ENCODE measurements at regions not wholly inside any gene's neighbourhood (a gene's known extent, or its start where the extent isn't known, plus 50 kb on each side); places are given as distances from the start of the nearest gene placed in this dataset.

GRCh38 chr4:16989371-16989770, 90.9 kb upstream of the LDB2 start:
- no peaks in the 10 kb centered on the region for H3K36me3 Mint-ChIP-seq
- H3K4me1 ChIP-seq (ENCODE audit: control insufficient read depth in 1 of 2, insufficient read depth in 2 of 2, low read length in 2 of 2), result no peaks in the 10 kb centered on the region
- intact Hi-C loops (cut with micrococcal nuclease), result no loop called here
- TF ChIP-seq CTCF (IDR thresholded peaks at IDR 0.05), result no peak
- DNase-seq, result no peak
- no peak overlapping the region for H3K4me2 ChIP-seq (replicated peaks; ENCODE audit: extremely low read depth, low read length, poor library complexity, severe bottlenecking)
- H4K20me1 ChIP-seq (ENCODE audit: insufficient read depth, low read length), result no peaks in the 10 kb centered on the region
- no peak overlapping the region for H3K4me3 Mint-ChIP-seq
- H3K27me3 Mint-ChIP-seq (ENCODE audit: low read depth in 3 of 3), result peaks cover 0 to 3% (median 0%) of the 10 kb centered on the region in 3 donors
- H3K36me3 ChIP-seq (replicated peaks in 1 of 2; ENCODE audit: control insufficient read depth in 1 of 2, insufficient read depth in 2 of 2, low read length in 2 of 2), result no peaks in the 10 kb centered on the region
- H3K4me3 ChIP-seq (replicated peaks in 1 of 3; ENCODE audit: low read depth in 2 of 3, low read length in 3 of 3), result no peak overlapping the region
- no peak overlapping the region for H3K9ac ChIP-seq (ENCODE audit: insufficient read depth, low read length, poor library complexity, severe bottlenecking)
- H3K27ac ChIP-seq (ENCODE audit: low read depth in 1 of 2, low read length in 2 of 2), result no peak overlapping the region
- no peaks in the 10 kb centered on the region for H3K4me1 Mint-ChIP-seq
- WGBS (ENCODE audit: insufficient coverage), result no CpG with 5 or more reads among the region's 1 CpG
- no peaks in the 10 kb centered on the region for H3K79me2 ChIP-seq (ENCODE audit: insufficient read depth, low read length)
- H3K27ac Mint-ChIP-seq, result no peak overlapping the region
- H2AFZ ChIP-seq (ENCODE audit: insufficient read depth, low read depth, low read length, poor library complexity, severe bottlenecking), result no peak overlapping the region
- H3K27me3 ChIP-seq (ENCODE audit: control insufficient read depth in 2 of 2, insufficient read depth in 2 of 2, low read length in 2 of 2), result no peaks in the 10 kb centered on the region
- H3K9me3 Mint-ChIP-seq, result no peaks in the 10 kb centered on the region
- H3K9me3 ChIP-seq (replicated peaks in 1 of 2; ENCODE audit: control insufficient read depth in 1 of 2, insufficient read depth in 1 of 2, low read length in 2 of 2), result no peaks in the 10 kb centered on the region

GRCh38 chr4:16988814-16989213, 90.4 kb upstream of the LDB2 start:
- no CpG with 5 or more reads among the region's 2 CpGs for WGBS (ENCODE audit: insufficient coverage)
- Mint-ChIP-seq H3K4me1 (no peaks in the 10 kb centered on the region), H3K9me3 (no peaks in the 10 kb centered on the region), H3K4me3 (no peak overlapping the region), H3K27me3 (ENCODE audit: low read depth in 3 of 3) (peaks cover 0 to 3% (median 0%) of the 10 kb centered on the region in 3 donors), H3K36me3 (no peaks in the 10 kb centered on the region), H3K27ac (no peak overlapping the region)
- Histone ChIP-seq H3K27me3 (ENCODE audit: control insufficient read depth in 2 of 2, insufficient read depth in 2 of 2, low read length in 2 of 2) (no peaks in the 10 kb centered on the region), H3K79me2 (ENCODE audit: insufficient read depth, low read length) (no peaks in the 10 kb centered on the region), H2AFZ (ENCODE audit: insufficient read depth, low read depth, low read length, poor library complexity, severe bottlenecking) (no peak overlapping the region), H3K4me1 (ENCODE audit: control insufficient read depth in 1 of 2, insufficient read depth in 2 of 2, low read length in 2 of 2) (no peaks in the 10 kb centered on the region), H3K9ac (ENCODE audit: insufficient read depth, low read length, poor library complexity, severe bottlenecking) (no peak overlapping the region), H3K4me2 (replicated peaks; ENCODE audit: extremely low read depth, low read length, poor library complexity, severe bottlenecking) (no peak overlapping the region), H3K27ac (ENCODE audit: low read depth in 1 of 2, low read length in 2 of 2) (no peak overlapping the region), H4K20me1 (ENCODE audit: insufficient read depth, low read length) (no peaks in the 10 kb centered on the region), H3K9me3 (replicated peaks in 1 of 2; ENCODE audit: control insufficient read depth in 1 of 2, insufficient read depth in 1 of 2, low read length in 2 of 2) (no peaks in the 10 kb centered on the region), H3K36me3 (replicated peaks in 1 of 2; ENCODE audit: control insufficient read depth in 1 of 2, insufficient read depth in 2 of 2, low read length in 2 of 2) (no peaks in the 10 kb centered on the region), H3K4me3 (replicated peaks in 1 of 3; ENCODE audit: low read depth in 2 of 3, low read length in 3 of 3) (no peak overlapping the region)
- no peak for DNase-seq
- TF ChIP-seq CTCF (IDR thresholded peaks at IDR 0.05), result no peak
- intact Hi-C loops (cut with micrococcal nuclease), result no loop called here
